ENCODE measurements at regions not wholly inside any gene's neighbourhood (a gene's known extent, or its start where the extent isn't known, plus 50 kb on each side); places are given as distances from the start of the nearest gene placed in this dataset.

DNA sequence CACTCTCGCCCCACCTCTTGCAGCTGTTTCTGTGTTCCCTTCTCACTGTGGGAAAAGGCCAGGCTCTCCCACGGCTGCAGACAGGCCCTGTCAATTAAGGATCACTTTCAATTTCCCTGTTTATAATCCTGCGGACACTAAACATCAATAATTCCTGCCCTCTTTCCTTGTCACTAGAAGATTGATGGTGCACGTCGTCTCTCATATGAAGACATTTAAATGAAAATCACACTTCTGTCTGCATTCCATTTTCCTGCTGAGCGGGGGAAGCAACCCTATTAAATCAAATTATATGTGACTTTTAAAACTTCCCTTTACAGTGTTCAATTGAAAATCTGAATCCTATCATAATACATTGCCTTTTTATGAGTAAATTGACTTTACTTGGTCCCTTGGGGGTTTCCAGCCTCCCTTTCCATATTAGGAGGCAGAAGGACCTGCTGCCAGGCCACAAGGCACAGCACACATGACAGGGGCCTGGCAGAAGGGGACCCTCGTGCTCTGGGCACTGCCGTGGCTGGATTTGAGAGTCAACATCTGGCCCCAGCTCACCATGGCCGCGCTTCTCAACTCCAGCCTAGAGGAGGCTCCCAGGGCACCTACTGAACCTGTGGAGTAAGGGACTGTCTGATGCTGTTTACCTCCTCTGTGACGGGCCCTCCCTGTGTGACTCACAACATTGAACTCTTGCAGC, 311.0 kb upstream of the IRX4 start:
- TF ChIP-seq, protein P1, sequence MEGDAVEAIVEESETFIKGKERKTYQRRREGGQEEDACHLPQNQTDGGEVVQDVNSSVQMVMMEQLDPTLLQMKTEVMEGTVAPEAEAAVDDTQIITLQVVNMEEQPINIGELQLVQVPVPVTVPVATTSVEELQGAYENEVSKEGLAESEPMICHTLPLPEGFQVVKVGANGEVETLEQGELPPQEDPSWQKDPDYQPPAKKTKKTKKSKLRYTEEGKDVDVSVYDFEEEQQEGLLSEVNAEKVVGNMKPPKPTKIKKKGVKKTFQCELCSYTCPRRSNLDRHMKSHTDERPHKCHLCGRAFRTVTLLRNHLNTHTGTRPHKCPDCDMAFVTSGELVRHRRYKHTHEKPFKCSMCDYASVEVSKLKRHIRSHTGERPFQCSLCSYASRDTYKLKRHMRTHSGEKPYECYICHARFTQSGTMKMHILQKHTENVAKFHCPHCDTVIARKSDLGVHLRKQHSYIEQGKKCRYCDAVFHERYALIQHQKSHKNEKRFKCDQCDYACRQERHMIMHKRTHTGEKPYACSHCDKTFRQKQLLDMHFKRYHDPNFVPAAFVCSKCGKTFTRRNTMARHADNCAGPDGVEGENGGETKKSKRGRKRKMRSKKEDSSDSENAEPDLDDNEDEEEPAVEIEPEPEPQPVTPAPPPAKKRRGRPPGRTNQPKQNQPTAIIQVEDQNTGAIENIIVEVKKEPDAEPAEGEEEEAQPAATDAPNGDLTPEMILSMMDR (conservative IDR thresholded peaks at IDR 0.05; ENCODE audit: low read depth, low read length) = no peak
- no peak for TF ChIP-seq EZH2 (IDR thresholded peaks at IDR 0.05; ENCODE audit: low read length, unreplicated experiment)
